ENCODE measurements at regions not wholly inside any gene's neighbourhood (a gene's known extent, or its start where the extent isn't known, plus 50 kb on each side); places are given as distances from the start of the nearest gene placed in this dataset.
"Not testable (repeated sequence)": the region's sequence is repeated elsewhere in the genome, so short reads cannot be mapped to it uniquely, and the experiment has no call there.

DNA sequence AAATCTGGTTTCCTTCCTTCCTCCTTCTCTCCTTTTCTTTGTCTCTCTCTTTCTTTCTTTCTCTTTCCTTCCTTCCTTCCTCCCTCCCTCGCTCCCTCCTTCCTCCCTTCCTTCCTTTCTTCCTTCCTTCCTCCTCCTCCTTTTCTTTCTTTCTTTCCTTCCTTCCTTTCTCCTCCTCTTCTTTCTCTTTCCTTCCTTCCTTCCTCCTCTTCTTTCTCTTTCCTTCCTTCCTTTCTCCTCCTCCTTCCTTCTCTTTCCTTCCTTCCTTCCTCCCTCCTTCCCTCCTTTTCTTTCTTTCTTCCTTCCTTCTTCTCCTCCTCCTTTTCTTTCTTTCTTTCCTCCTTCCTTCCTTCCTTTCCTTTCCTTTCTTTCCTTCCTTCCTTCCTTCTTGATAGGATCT lies 61.2 kb downstream of the VIP start:
- Mint-ChIP-seq H3K4me1 (peaks cover 5% of the 10 kb centered on the region), H3K4me3 (no peak overlapping the region), H3K27ac (no peak overlapping the region), H3K27me3 (no peaks in the 10 kb centered on the region), H3K9me3 (peaks cover 8% of the 10 kb centered on the region), H3K36me3 (no peaks in the 10 kb centered on the region)
- DNase-seq (ENCODE audit: low spot score in 2 of 2) (no peak), ATAC-seq (ENCODE audit: low read depth) (no peak)

DNA sequence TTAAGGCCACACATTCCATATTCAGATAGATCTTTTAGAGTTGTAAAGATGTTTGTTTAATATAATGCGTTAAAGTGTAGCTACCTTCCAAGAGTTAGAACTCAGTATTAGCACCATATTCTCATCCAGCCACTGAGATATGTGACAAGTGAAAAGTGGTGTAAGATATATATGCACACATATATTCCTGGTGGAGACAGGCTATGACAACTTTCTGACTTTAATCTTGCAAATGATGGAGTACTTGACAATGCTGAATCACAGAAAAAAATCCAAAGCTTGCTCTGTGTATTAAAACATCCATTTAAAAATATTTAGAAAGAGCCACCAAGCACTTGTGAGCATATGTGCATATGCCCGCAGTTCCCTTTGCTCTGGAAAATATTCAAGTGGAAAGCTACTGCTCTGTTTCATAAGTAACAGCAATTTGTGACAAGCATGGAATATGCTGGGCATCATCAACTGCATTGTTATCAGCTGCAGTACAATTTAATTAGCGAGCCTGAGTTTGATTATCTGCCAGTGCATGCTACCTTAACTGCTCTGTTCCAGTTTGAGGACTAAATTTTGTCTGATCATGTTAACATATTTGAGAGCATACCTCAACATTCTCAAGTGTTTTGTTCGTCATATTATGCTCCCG lies 64.8 kb downstream of the VIP start:
- no peak for ATAC-seq (ENCODE audit: low read depth)
- Mint-ChIP-seq H3K4me3 (no peak overlapping the region), H3K27ac (no peak overlapping the region), H3K9me3 (peaks cover 9% of the 10 kb centered on the region), H3K4me1 (peaks cover 5% of the 10 kb centered on the region), H3K27me3 (no peaks in the 10 kb centered on the region), H3K36me3 (no peaks in the 10 kb centered on the region)
- DNase-seq (ENCODE audit: low spot score in 2 of 2): no peak

DNA sequence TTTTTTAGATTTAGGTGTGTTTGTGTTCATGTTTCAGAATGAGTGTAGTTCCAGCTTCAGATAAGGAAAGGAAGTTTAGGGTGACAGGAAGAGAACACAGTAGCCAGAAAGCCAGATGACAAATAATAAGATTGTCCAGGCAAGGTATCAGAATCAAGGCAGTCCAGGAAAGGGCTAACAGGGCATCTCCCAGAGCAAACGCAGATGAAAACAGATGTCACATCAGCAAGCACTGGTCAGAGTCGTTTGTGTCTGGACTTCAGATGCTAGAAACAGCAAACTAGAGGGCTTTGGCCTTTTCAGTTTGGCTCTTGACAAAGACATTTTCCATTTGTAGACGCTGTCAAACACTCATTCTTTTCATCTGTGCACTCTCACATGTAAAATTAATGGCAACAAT lies 65.5 kb downstream of the VIP start:
- no peak for ATAC-seq (ENCODE audit: low read depth)
- peaks cover 5% of the 10 kb centered on the region for H3K4me1 Mint-ChIP-seq
- DNase-seq (ENCODE audit: low spot score in 2 of 2): no peak
- H3K36me3 Mint-ChIP-seq: no peaks in the 10 kb centered on the region
- H3K9me3 Mint-ChIP-seq: peaks cover 9% of the 10 kb centered on the region
- H3K27ac Mint-ChIP-seq: no peak overlapping the region
- H3K27me3 Mint-ChIP-seq: no peaks in the 10 kb centered on the region
- no peak overlapping the region for H3K4me3 Mint-ChIP-seq

DNA sequence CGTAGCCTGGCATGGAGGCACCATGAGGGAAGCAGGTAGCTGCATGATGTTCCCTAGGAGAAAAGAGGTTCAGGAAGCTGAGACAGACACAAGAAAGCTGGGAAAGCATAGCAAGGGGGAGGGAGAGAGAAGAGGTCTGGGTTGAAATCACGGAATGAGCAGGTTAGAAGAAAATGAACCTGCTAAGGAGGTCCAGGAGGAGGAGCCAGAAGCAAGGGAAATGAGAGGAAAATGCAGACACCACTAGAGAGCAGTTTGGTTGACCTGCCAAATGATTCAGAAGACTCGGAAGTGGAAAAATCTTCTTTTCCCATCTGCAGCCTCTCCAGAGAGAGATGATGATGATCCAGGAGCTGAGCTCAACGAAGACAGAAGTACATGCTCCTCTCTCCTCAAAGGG lies 70.9 kb downstream of the VIP start:
- no peak for ATAC-seq (ENCODE audit: low read depth)
- H3K36me3 Mint-ChIP-seq: no peaks in the 10 kb centered on the region
- no peak for DNase-seq (ENCODE audit: low spot score in 2 of 2)
- H3K27ac Mint-ChIP-seq: no peak overlapping the region
- no peak overlapping the region for H3K4me3 Mint-ChIP-seq
- peaks cover 2% of the 10 kb centered on the region for H3K9me3 Mint-ChIP-seq
- no peaks in the 10 kb centered on the region for H3K4me1 Mint-ChIP-seq
- peaks cover 2% of the 10 kb centered on the region for H3K27me3 Mint-ChIP-seq

DNA sequence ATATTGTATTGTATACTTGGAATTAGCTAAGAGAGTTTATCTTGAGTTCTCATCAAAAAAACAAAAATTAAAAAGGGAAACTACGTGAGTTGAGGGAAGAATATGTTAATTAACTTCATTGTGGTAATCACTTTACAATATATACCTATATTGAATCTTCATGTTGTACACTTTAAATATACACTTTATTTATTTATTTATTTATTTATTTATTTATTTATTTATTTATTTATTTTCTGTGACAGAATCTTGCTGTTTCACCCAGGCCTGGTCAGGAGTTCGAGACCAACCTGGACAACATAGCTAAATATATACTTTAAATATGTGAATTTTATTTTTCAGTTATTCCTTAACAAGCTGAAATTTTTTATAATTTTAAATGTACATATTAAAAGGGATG lies 74.1 kb downstream of the VIP start:
- ATAC-seq (ENCODE audit: low read depth) (no peak), DNase-seq (ENCODE audit: low spot score in 2 of 2) (no peak)
- Mint-ChIP-seq H3K27ac (no peak overlapping the region), H3K4me3 (no peak overlapping the region), H3K9me3 (no peaks in the 10 kb centered on the region), H3K4me1 (no peaks in the 10 kb centered on the region), H3K36me3 (no peaks in the 10 kb centered on the region), H3K27me3 (peaks cover 2% of the 10 kb centered on the region)

DNA sequence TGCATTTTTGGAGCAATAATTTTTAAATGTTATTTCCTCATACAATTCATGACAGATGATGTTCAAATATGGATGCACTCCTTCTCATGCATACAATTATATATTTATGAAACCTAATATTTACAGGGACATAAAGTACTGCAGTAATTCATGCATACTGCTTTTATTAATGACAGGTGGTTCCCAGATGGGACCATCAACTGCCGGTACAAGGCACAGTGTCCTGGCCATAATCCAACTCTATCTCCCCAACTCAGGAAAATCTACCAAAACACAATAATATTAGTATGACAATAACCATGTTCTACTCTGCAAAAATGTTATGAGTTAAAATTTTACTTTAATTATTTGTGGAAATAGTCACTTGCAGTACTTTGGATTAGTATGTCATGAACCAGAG lies 77.8 kb downstream of the VIP start:
- no peak for ATAC-seq (ENCODE audit: low read depth)
- H3K27me3 Mint-ChIP-seq: no peaks in the 10 kb centered on the region
- H3K4me3 Mint-ChIP-seq: no peak overlapping the region
- no peak for DNase-seq (ENCODE audit: low spot score in 2 of 2)
- no peaks in the 10 kb centered on the region for H3K36me3 Mint-ChIP-seq
- no peaks in the 10 kb centered on the region for H3K4me1 Mint-ChIP-seq
- H3K27ac Mint-ChIP-seq: no peak overlapping the region
- no peaks in the 10 kb centered on the region for H3K9me3 Mint-ChIP-seq

DNA sequence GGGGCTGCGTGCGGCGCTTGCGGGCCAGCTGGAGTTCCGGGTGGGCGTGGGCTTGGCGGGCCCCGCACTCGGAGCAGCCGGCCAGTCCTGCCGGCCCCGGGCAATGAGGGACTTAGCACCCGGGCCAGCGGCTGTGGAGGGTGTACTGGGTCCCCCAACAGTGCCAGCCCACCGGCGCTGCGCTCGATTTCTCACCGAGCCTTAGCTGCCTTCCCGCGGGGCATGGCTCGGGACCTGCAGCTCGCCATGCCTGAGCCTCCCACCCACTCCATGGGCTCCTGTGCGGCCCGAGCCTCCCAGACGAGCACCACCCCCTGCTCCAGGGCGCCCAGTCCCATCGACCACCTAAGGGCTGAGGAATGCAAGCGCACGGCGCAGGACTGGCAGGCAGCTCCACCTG lies 83.8 kb downstream of the VIP start:
- H3K9me3 Mint-ChIP-seq; H3K4me3 Mint-ChIP-seq; H3K4me1 Mint-ChIP-seq; ATAC-seq (ENCODE audit: low read depth); H3K36me3 Mint-ChIP-seq; H3K27ac Mint-ChIP-seq; DNase-seq (ENCODE audit: low spot score in 2 of 2); H3K27me3 Mint-ChIP-seq: not testable (repeated sequence)

DNA sequence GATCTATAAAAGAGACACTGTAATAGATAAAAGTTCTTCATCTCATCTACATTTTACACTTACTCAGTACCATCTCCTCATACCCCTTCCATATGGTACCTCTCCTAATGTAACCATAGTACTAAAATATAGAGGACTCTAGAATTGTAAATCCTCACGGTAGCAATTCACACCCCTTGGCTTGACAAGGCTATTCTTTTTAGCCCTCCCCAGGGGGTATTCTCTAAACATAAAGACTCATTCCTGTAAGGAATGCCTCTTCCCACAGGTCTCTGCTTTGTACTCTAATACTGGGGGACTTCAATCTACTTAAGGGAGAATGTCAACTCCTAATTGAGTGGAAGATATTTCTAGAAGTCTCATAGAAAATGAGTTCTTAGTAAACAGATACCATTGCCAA lies 85.9 kb downstream of the VIP start:
- Mint-ChIP-seq H3K4me1 (no peaks in the 10 kb centered on the region), H3K9me3 (peaks cover 4% of the 10 kb centered on the region), H3K27me3 (peaks cover 3% of the 10 kb centered on the region), H3K36me3 (no peaks in the 10 kb centered on the region), H3K4me3 (no peak overlapping the region), H3K27ac (no peak overlapping the region)
- DNase-seq (ENCODE audit: low spot score in 2 of 2) (no peak), ATAC-seq (ENCODE audit: low read depth) (no peak)

DNA sequence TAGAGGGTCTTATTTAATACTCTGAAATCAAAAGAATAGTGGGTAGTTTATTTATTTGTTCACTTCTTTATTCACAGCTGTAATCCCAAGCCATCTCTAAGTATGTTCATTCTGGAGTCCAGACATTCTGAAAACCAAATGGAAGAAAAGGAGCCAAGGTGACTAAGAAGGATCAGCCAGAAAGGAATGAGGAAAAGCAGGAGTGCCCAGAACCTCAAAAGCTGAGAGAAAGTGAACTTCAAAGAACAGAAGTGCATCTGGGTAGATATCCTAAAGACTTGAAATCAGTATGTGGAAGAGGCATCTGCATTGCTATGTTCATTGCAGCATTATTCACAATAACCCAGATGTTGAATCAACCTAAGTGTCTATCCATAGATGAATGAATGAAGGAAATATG lies 94.8 kb downstream of the VIP start:
- Mint-ChIP-seq H3K4me1 (no peaks in the 10 kb centered on the region), H3K27me3 (peaks cover 2% of the 10 kb centered on the region), H3K36me3 (no peaks in the 10 kb centered on the region), H3K27ac (no peak overlapping the region), H3K9me3 (peaks cover 6% of the 10 kb centered on the region), H3K4me3 (no peak overlapping the region)
- DNase-seq (ENCODE audit: low spot score in 2 of 2) (no peak), ATAC-seq (ENCODE audit: low read depth) (no peak)

DNA sequence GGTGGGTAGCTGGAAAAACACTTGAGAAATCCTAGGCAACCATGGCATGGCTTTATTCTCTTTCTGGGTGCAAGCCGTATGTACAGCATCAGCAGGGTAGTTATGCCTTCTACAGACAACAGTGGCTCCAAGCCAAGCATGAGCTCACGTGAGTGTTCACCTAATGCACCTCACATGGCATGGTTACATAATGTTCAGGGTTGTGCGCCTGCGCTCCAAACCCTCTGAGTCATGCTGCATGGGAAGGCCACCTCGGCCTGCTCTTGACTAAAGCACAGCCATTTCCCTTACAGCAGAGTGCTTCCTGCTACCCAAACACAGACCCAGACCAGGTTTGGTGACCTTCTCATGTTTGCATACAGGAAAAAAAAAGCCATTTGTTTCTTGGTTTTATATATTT lies 96.2 kb downstream of the VIP start:
- H3K27ac Mint-ChIP-seq: no peak overlapping the region
- ATAC-seq (ENCODE audit: low read depth) (no peak), DNase-seq (ENCODE audit: low spot score in 2 of 2) (no peak)
- H3K9me3 Mint-ChIP-seq: peaks cover 6% of the 10 kb centered on the region
- H3K4me3 Mint-ChIP-seq: no peak overlapping the region
- H3K27me3 Mint-ChIP-seq: peaks cover 2% of the 10 kb centered on the region
- H3K36me3 Mint-ChIP-seq: no peaks in the 10 kb centered on the region
- H3K4me1 Mint-ChIP-seq: no peaks in the 10 kb centered on the region

DNA sequence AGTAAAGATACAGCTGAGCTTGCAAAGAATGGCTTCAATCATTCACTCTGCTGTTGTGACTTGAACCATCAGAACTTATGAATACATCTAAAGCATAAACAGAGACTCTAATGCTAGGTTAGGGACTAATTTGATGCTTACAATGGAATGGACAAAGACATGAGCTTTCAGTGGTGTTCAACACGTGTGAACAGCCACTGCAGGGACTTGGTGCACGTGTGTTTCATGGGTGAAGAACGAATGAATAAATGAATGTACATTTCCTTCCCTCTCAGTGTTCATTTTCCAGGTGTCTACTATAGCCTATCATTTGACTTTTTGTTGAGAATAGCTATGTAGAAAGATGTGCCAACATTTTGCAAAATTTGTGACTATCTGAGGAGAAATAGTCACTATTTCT lies 98.3 kb downstream of the VIP start:
- peaks cover 6% of the 10 kb centered on the region for H3K9me3 Mint-ChIP-seq
- no peak overlapping the region for H3K4me3 Mint-ChIP-seq
- H3K36me3 Mint-ChIP-seq: no peaks in the 10 kb centered on the region
- H3K4me1 Mint-ChIP-seq: no peaks in the 10 kb centered on the region
- peaks cover 2% of the 10 kb centered on the region for H3K27me3 Mint-ChIP-seq
- no peak for DNase-seq (ENCODE audit: low spot score in 2 of 2)
- no peak overlapping the region for H3K27ac Mint-ChIP-seq
- ATAC-seq (ENCODE audit: low read depth): no peak

DNA sequence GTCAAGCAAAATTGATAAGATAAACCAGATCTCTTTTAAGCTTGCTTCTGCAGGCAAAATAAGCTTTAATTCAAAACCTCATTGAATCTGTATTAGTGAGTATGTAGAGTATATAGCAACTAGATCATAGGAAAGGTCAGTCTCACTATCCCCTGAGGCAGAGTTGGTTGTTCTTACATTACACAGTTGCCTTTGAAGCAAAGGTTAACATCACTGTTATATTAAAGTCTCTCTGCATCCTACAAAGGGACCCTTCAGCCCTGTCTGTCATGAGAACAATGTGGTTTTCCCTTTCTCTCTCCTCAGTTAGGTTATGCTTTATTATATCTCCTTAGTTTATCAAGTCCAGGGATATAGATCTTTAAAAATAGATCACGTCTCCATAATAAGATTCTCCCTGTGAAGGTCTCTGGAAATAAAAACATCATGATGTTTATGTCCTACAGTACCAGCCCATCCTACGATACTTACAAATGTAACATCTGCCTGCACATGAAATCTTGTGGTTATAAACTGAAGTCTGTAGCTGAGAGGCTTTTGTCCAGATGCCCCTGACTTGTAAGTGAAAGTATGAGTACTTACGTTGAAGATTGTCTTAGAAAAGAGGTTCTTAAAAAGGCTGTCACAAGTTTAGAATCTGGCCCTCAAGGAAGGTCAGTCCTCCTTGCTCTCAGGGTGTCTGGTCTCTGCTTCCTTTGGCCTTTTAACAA lies 103.6 kb downstream of the VIP start:
- H3K27me3 Mint-ChIP-seq: peaks cover 2% of the 10 kb centered on the region
- no peaks in the 10 kb centered on the region for H3K9me3 Mint-ChIP-seq
- H3K4me1 Mint-ChIP-seq: peaks cover 1% of the 10 kb centered on the region
- H3K4me3 Mint-ChIP-seq: no peak overlapping the region
- H3K27ac Mint-ChIP-seq: no peak overlapping the region
- no peaks in the 10 kb centered on the region for H3K36me3 Mint-ChIP-seq
- ATAC-seq (ENCODE audit: low read depth): no peak
- no peak for DNase-seq (ENCODE audit: low spot score in 2 of 2)

DNA sequence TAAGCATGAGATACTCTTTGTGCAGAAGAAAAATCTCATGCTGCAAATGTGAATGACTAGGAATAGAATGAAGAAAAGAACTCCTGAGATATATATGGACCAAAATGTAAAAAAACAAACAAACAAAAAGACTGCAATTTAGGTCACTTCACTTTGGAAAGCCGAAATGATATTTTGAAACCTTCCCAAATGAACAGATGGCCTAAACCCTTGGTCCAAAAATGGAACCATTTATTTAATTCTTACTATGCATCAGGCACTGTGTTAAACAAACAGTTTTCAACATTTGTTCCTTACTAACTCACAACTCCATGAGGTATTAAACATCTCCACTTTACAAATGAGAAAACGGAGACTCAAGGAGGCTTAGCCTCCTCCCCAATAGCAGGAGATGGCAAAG lies 107.5 kb downstream of the VIP start:
- H3K36me3 Mint-ChIP-seq: no peaks in the 10 kb centered on the region
- H3K27ac Mint-ChIP-seq: no peak overlapping the region
- peaks cover 2% of the 10 kb centered on the region for H3K9me3 Mint-ChIP-seq
- DNase-seq (ENCODE audit: low spot score in 2 of 2) (no peak), ATAC-seq (ENCODE audit: low read depth) (no peak)
- H3K27me3 Mint-ChIP-seq: peaks cover 2% of the 10 kb centered on the region
- H3K4me1 Mint-ChIP-seq: peaks cover 2% of the 10 kb centered on the region
- H3K4me3 Mint-ChIP-seq: no peak overlapping the region

DNA sequence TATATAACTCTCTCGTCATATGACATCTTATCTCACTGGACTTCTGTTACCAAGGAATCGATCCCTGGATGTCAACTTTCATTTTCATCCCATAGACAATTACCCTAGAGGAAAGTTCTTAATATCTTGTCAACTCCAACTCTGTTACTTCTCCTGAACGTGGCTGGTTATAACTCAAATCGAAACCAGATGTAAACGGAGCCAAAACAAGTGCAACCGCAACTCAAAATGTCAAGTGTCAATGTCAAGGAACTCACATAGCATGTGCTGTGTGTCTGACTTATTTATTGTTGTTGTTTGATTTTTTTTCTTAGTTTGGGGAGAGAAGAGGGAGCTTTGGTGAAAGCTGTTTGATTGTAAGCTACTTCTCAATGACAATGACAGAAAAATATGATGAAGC lies 108.6 kb downstream of the VIP start:
- Mint-ChIP-seq H3K4me3 (no peak overlapping the region), H3K36me3 (no peaks in the 10 kb centered on the region), H3K27ac (no peak overlapping the region), H3K4me1 (peaks cover 2% of the 10 kb centered on the region), H3K27me3 (peaks cover 2% of the 10 kb centered on the region), H3K9me3 (peaks cover 2% of the 10 kb centered on the region)
- ATAC-seq (ENCODE audit: low read depth) (no peak), DNase-seq (ENCODE audit: low spot score in 2 of 2) (no peak)
